Thyroid gland (tissue), 4 donors: ENCODE measurements at regions not wholly inside any gene's neighbourhood (a gene's known extent, or its start where the extent isn't known, plus 50 kb on each side); places are given as distances from the start of the nearest gene placed in this dataset.

Experiments used
- POLR2A ChIP-seq, 2 donors: fragments of 450-650 bp; IDR thresholded peaks; one replicate each; pipeline ENCODE4 v1.6.1; 2017; ENCODE audit warnings: antibody characterized with exemption in 2 of 2, mild to moderate bottlenecking in 2 of 2, moderate library complexity in 1 of 2
- TF ChIP-seq, protein P1 (sequence below), 6 experiments: fragments of 200-600 bp in 3 of 6; fragments of 450-650 bp in 3 of 6; sonication (generic) in 3 of 6; IDR thresholded peaks; one replicate each; pipeline ENCODE4 v1.5.1; 2016 to 2019; ENCODE audit warnings: antibody characterized with exemption in 6 of 6, mild to moderate bottlenecking in 2 of 6, inconsistent platforms in 1 of 6, moderate library complexity in 1 of 6

DNA sequence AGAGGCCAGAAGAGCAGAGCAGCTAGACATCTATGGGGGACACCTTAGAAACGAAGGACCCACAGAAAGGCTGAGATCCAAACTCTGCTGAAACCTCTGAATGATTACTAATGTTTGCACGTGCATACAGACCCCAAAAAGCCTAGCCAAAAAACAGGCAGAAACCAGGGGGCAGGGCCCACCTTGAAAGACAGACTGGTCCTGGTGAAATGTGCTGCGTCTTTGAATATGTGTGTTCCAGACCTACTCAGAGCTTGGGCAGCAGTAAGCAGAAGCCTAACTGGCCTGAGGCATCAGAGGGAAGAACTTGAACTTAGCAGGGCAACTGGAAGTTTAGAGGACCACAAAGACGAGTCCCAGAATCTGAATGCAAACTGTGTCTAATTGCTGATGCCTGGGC lies 251.8 kb downstream of the TEX36 start:
- TF ChIP-seq, protein P1, sequence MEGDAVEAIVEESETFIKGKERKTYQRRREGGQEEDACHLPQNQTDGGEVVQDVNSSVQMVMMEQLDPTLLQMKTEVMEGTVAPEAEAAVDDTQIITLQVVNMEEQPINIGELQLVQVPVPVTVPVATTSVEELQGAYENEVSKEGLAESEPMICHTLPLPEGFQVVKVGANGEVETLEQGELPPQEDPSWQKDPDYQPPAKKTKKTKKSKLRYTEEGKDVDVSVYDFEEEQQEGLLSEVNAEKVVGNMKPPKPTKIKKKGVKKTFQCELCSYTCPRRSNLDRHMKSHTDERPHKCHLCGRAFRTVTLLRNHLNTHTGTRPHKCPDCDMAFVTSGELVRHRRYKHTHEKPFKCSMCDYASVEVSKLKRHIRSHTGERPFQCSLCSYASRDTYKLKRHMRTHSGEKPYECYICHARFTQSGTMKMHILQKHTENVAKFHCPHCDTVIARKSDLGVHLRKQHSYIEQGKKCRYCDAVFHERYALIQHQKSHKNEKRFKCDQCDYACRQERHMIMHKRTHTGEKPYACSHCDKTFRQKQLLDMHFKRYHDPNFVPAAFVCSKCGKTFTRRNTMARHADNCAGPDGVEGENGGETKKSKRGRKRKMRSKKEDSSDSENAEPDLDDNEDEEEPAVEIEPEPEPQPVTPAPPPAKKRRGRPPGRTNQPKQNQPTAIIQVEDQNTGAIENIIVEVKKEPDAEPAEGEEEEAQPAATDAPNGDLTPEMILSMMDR (IDR thresholded peaks at IDR 0.05): no peak
- no peak for TF ChIP-seq POLR2A (IDR thresholded peaks at IDR 0.05)
